Type B pancreatic cell (in vitro differentiated cells): ENCODE measurements at regions not wholly inside any gene's neighbourhood (a gene's known extent, or its start where the extent isn't known, plus 50 kb on each side); places are given as distances from the start of the nearest gene placed in this dataset.
A peak's percentile ranks its signal among the peaks of the same experiment; 100 is the strongest.

Experiments
- DNase-seq: peaks from one replicate; pipeline ENCODE4 v3.0.0; 2021; ENCODE audit warnings: mixed read lengths; ENCODE audit not compliant: unreplicated experiment; ENCODE audit errors: extremely low spot score
- H3K27ac Mint-ChIP-seq: 2 replicates; pipeline ENCODE4 v1.8.0; 2021; ENCODE audit warnings: mild to moderate bottlenecking, mixed read lengths
- H3K27me3 Mint-ChIP-seq: 2 replicates; pipeline ENCODE4 v1.8.0; 2021; ENCODE audit warnings: mixed read lengths
- H3K36me3 Mint-ChIP-seq: 2 replicates; pipeline ENCODE4 v1.8.0; 2021; ENCODE audit warnings: mixed read lengths
- H3K4me1 Mint-ChIP-seq: one replicate; pipeline ENCODE4 v1.8.0; 2021; ENCODE audit warnings: mixed read lengths; ENCODE audit not compliant: unreplicated experiment
- H3K4me3 Mint-ChIP-seq: 2 replicates; pipeline ENCODE4 v1.8.0; 2021; ENCODE audit warnings: mild to moderate bottlenecking, mixed read lengths
- H3K9me3 Mint-ChIP-seq: 2 replicates; pipeline ENCODE4 v1.8.0; 2021; ENCODE audit warnings: mixed read lengths
- TF ChIP-seq, protein P1 (sequence below): fragments of 200-600 bp; sonication (generic); conservative IDR thresholded peaks from 2 replicates; pipeline ENCODE4 v1.5.0; 2021; ENCODE audit warnings: antibody characterized with exemption, mild to moderate bottlenecking

DNA sequence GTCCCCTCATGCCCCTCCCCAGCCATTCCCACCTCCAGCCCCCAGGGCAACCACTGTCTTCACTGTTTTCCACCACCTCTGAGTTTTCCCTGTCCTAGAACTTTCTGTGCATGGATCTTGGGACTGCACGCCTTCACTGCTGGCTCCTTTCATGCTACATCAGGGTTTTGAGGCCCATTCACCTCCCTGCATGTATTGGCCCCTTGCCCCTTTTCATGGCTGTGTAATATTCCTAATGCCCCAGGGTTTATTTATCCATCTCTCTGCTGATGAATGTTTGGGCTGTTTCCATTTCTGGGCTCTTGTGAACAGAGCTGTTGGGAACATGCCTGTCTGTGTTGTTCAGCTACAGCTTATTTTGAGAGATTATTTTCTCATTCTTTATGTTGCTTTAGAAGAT, 205.0 kb downstream of the RBFOX3 start:
- peaks cover 73% of the 10 kb centered on the region for H3K27me3 Mint-ChIP-seq
- no peak for DNase-seq
- no peaks in the 10 kb centered on the region for H3K36me3 Mint-ChIP-seq
- TF ChIP-seq, protein P1, sequence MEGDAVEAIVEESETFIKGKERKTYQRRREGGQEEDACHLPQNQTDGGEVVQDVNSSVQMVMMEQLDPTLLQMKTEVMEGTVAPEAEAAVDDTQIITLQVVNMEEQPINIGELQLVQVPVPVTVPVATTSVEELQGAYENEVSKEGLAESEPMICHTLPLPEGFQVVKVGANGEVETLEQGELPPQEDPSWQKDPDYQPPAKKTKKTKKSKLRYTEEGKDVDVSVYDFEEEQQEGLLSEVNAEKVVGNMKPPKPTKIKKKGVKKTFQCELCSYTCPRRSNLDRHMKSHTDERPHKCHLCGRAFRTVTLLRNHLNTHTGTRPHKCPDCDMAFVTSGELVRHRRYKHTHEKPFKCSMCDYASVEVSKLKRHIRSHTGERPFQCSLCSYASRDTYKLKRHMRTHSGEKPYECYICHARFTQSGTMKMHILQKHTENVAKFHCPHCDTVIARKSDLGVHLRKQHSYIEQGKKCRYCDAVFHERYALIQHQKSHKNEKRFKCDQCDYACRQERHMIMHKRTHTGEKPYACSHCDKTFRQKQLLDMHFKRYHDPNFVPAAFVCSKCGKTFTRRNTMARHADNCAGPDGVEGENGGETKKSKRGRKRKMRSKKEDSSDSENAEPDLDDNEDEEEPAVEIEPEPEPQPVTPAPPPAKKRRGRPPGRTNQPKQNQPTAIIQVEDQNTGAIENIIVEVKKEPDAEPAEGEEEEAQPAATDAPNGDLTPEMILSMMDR: no peak
- no peak overlapping the region for H3K4me3 Mint-ChIP-seq
- H3K4me1 Mint-ChIP-seq: peaks cover 7% of the 10 kb centered on the region
- no peaks in the 10 kb centered on the region for H3K9me3 Mint-ChIP-seq
- no peak overlapping the region for H3K27ac Mint-ChIP-seq

DNA sequence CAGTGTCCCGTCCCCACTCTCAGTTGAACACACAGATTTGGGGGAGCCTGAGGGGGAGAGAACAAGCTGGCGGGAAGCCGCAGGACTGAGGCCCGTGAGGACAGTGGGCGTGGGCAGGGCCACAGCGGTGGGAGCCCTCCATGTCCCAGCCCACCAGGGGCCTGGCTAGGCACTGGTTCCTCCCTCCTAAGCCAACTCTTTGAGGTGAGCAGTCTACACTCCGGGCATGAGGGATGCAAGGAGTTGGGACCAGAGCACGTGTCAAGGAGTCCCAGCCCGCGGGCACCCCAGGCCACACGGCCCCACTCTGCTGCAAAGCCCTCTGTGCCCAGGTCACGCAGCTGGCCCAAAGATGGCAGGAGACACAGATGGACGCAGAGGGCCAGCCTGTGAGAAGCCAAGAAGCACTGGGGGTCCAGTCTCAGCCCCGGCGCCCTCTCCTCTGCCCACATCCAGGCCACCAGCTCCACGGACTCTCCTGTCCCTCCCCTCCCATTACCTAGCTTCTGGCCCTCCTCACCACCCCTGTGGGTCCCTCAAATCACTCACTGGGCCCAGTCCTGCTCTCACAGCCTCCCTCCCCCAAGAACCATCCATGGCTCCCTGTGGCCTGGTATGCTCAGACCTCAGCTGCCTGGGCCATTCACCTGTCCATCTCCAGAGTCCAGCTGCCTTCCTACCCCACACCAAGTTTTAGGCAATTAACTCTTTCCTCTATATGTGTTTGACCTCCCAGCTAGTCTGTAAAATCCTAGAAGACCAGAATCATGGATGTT, 206.5 kb downstream of the RBFOX3 start:
- H3K27ac Mint-ChIP-seq: no peak overlapping the region
- H3K9me3 Mint-ChIP-seq: no peaks in the 10 kb centered on the region
- peaks cover 9% of the 10 kb centered on the region for H3K4me1 Mint-ChIP-seq
- DNase-seq: no peak
- H3K4me3 Mint-ChIP-seq: no peak overlapping the region
- peaks cover 78% of the 10 kb centered on the region for H3K27me3 Mint-ChIP-seq
- TF ChIP-seq, protein P1: no peak
- no peaks in the 10 kb centered on the region for H3K36me3 Mint-ChIP-seq

DNA sequence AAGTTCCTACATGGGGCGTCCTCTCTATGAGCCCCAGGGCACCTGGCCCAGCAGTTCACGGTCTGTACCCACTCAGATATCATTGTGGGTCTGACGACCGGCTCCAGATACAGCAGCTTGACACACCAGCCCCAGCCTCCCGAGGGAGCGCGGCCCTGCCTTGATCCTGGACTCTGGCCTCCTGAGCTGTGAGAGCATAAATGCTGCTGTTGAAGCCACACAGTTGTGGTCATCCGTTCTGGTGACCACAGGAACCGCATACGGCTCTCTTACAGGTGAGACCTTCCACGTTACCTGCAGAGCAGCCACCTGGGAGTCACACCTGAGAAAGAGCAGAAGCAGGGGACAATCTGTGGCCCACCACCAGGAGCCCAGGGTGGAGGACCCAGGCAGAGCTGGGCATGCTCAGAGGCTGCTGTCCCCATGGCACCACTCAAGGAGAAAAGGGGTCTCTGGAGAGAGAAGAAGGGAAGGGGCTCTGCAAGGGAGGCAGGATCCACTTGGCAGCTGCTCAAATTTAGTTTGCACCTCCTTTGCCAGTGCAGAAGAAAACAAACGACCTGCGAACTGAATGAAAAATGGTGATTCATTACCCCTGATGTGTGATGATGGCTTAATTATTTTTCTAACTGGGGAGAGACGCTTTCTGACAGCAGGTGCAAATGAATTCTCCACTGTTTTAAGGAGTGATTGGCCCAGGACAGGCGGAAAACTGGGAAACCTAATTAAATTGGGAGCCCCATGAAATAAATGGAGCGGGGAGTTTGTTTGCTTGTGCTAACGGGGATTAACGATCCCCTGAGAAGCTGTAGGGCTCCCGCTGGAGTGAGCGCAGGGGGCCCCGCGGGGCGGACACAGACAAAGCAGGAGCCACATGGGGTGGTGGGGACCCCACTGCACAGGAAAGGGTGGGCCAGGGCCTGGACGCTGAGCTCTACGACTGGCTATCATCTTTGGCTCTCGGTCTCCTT, 208.9 kb downstream of the RBFOX3 start:
- Mint-ChIP-seq H3K4me3 (peak overlapping the region; percentile 74), H3K27ac (no peak overlapping the region), H3K9me3 (no peaks in the 10 kb centered on the region), H3K36me3 (no peaks in the 10 kb centered on the region), H3K27me3 (peaks cover 73% of the 10 kb centered on the region), H3K4me1 (peaks cover 9% of the 10 kb centered on the region)
- DNase-seq: no peak
- TF ChIP-seq, protein P1: no peak

DNA sequence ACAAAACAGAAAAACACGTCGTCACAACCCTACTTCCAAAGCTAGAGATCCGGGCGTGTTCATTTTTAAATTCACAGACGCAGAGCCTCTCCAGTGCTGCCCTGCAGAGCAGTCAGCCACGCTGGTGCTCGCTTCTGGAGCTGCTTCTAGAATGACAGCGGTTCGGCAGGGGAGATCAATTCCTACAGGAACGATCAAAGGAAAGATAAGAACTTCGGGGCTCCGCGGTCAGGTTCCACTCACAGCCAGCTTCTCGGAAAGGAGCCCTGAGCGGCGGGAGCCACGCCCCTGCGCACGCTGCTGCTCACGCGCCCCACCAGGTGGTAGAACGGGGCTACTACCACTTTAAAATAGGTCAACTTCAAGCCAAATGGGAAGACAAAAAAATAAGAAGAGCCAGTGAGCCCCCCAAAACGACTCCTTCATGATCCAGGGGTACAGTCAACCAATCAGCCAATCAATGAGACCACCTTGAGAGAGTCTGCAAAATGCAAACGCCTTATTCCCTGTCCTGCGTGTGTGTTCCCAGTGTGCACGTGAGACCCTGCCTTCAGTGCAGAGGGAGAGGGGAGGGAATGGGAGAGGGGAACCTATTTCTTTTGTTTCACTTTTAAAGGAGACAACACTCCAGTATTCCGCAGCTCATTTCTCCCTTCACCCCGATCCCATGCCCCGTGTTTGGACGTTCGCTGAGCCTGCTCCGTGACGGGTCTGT, 209.7 kb downstream of the RBFOX3 start:
- no peaks in the 10 kb centered on the region for H3K36me3 Mint-ChIP-seq
- DNase-seq: peak; percentile 87
- H3K9me3 Mint-ChIP-seq: no peaks in the 10 kb centered on the region
- H3K27ac Mint-ChIP-seq: no peak overlapping the region
- peaks cover 69% of the 10 kb centered on the region for H3K27me3 Mint-ChIP-seq
- H3K4me1 Mint-ChIP-seq: peaks cover 9% of the 10 kb centered on the region
- TF ChIP-seq, protein P1: peak; percentile 91
- peak overlapping the region; percentile 74 for H3K4me3 Mint-ChIP-seq

DNA sequence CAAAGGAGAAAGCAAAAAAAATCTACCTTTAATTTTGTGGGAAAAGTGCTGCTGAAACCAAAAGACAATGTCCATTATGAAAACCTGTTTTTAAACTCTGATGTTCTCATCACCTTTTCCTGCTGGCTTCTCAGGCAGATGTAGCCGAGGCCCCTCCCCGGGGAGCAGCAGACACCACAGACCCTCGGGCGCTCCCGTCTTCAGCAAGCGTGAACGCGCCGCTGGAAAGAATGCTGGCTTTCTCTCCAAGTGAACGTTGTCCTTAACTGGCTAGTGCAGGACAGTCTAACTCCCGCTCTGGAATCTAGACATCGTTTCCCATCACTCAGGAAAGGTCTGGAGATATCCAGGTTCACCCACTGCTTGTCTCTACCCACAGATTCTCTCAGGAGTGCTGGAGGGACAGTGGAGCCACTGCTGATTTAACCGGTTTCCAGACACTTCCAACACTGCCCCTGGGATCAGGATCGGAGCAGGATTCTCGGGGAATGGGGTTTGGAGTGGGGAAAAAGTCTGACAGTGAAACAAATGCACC, 211.2 kb downstream of the RBFOX3 start:
- TF ChIP-seq, protein P1: no peak
- Mint-ChIP-seq H3K4me1 (peaks cover 9% of the 10 kb centered on the region), H3K27me3 (peaks cover 59% of the 10 kb centered on the region)

More for the DNA sequence above, 211.2 kb downstream of the RBFOX3 start:
- Mint-ChIP-seq H3K4me3 (no peak overlapping the region), H3K27ac (no peak overlapping the region), H3K36me3 (no peaks in the 10 kb centered on the region), H3K9me3 (no peaks in the 10 kb centered on the region)
- no peak for DNase-seq
